ENCODE measurements at regions not wholly inside any gene's neighbourhood (a gene's known extent, or its start where the extent isn't known, plus 50 kb on each side); places are given as distances from the start of the nearest gene placed in this dataset.

DNA sequence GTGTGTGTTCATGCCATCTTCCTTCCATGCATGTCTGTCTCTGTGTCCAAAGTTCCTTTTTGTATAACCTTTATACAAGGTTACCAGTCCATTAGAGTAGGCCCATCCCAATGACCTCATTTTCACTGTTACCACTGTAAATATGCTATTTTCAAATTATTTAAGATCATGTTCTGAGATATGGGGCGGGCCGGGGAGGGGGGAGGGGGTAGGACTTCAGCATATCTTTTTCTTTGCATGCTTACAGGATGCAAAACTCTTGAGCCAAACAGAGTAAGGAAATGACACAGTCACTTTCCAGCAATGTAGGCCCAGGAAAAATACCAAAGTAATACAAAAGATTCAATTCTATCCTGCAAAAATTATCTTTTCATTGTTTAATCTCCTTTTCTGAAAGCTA is 124.1 kb upstream of the HNRNPA3 start:
- DNase-seq = no peak

DNA sequence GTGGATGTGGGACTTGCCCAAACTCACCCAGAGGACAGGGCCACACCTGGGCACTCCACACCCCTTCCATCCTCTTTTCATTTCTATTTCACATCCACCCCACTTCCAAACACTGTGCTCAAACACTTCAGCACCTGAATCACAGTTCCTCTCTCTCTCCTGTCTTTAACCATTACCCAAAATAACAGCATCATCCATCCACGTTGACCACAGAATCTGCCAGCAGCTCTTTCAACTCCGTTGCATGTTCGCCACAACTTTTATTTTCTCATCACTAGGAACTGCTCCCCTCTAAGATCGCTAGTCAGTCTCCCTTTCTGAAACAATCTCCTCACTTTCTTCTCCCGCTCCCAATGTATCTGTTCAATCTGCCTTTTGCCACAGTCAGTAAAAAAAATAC is 121.6 kb upstream of the HNRNPA3 start:
- DNase-seq = no peak

DNA sequence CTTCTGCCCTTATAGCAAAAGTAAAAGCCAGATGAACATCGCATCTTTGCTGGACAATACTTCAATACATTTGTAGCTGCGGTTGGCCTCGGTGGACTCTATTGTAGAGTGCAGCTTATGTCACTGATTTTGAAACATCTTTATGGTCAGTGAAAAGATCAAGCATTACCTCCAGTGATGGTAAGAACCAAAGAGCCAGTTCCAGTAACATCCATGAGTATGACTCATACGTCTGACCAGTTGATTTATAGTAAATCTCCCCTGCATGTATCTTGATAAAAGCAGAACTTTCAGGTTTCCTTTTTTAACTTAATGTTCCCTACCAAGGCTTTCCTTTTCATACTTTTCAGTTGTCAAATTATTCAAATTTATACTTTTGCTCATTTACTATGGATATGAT is 119.2 kb upstream of the HNRNPA3 start:
- no peak for DNase-seq

DNA sequence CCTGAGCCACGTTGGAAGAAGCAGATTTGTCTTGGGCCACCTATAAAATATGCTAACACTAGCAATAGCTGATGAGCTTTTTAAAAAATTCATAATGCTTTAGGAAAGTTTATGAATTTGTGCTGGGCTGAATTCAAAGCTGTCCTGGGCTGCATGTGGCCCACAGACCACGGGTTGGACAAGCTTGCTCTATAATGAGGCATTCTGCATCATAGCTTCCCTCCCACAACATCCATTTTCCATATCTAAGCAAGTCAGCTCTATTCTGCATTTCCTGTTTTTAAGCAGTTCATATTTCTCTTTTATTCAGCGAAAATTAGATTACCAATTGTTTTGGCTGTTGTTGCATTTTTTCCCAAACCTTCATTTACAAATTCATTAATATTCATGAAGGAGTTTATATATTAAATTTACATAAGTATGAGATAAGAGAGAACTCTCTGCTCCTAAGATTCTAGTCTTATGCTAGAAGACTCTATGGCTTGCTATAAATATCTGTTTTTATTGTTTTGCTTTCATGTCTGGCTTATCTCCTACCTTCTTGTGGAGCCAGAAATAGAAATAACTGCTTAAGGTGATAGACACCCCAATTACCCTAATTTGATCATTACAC is 114.5 kb upstream of the HNRNPA3 start:
- DNase-seq = peak; percentile 49

DNA sequence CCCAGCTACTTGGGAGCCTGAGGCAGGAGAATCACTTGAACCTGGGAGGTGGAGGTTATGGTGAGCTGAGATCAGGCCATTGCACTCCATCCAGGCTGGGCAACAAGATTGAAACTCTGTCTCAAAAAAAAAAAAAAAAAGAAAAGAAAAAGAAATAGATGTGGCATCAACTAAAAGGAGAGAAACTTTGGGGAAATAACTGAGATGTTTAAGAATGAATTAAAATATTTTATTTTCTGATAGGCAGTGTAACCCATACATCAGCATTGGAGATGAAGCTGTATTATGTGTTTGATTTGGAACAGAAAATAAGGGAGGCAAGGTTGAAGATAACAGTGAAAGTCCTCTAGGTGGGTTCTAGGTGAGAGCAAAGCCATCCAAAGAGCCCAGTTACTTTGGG is 110.7 kb upstream of the HNRNPA3 start:
- DNase-seq = no peak

DNA sequence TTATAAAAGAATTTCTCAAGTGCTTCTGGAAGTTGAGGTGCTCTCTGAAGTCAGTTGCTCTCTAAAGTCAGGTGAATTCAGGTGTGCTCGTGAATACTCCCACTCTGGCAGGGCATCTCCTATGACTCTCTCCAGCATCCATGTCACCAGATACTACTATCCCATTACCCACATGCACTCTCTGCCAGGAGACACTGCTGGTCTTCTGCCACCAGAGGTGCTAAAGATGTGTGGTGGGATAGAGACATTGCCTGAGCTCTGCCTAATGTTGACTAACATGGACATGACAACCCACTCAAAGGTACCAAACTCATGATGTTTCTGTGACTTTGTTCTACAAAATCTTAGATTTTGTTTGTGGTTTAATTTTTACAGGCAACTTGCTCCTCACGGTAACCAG is 106.4 kb upstream of the HNRNPA3 start:
- peak; percentile 24 for DNase-seq

DNA sequence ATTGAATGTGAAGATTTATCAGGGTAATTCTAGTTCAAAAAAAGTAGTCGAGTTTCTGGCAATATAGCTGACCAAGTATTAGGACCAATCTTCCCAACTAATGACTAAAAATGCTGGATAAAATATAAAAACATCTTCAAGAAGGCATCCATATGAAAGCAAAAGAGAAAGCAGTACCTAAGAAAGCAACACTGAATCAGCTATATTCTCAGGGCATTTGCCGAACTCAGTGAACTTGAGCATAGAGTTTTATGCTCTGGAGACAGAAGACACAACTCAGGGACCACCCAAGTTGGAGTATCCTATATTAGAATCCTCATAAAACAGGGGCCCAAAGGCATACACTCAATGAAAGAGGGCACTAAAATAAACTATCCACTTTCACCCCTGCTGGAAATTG is 103.7 kb upstream of the HNRNPA3 start:
- no peak for DNase-seq

DNA sequence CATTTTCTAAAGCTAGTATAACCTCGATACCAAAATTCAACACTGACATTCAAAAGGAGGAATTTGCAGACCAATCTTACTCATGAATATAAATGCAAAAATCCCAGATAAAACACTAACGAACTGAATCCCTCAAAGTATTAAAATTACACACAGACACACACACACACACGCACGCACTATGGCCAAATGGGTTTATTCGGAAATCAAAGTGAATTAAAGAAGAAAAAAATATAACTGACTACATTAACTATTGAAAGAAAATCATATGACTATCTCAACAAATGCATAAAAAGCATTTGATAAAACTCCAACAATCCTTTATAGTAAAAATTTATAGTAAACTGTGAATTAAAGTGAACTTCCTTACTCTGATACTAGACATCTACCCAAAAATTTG is 97.9 kb upstream of the HNRNPA3 start:
- DNase-seq = no peak

DNA sequence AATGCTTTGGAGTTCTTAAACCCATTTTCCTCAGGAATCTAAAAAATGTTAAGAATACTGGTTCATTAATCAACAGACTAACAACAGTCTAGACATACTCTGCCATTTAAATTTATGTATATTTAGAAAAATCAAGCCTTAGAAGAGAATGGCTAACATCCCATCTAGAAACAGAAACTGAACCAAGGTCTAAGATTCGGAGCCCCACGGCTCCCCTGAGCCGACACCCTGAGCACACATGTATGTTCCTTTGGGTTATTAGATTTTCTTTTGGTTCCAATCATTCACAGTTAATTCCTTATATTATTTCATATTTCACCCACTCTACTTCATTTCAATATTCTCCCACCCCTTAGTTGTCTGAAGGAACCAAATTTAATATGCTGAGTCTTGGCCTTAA is 94.8 kb upstream of the HNRNPA3 start:
- no peak for DNase-seq

DNA sequence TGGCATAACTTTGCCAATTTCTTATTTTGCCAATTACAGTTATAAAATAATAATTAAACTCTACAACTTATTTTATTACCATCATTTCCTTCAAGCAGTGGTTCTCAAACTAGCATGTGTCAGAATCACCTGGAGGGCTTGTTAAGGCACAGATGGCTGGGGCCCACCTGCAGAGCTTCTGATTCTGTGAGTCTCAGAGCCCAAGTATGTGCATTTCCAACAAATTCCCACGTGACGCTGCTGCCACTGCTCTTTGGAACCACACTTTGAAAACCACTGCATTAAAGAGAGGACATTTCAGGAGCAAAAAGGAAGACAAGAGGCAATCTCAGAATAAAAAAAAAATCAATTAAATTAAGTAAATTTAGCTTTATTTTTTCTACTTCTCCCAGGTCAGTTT is 94.0 kb upstream of the HNRNPA3 start:
- DNase-seq = no peak

DNA sequence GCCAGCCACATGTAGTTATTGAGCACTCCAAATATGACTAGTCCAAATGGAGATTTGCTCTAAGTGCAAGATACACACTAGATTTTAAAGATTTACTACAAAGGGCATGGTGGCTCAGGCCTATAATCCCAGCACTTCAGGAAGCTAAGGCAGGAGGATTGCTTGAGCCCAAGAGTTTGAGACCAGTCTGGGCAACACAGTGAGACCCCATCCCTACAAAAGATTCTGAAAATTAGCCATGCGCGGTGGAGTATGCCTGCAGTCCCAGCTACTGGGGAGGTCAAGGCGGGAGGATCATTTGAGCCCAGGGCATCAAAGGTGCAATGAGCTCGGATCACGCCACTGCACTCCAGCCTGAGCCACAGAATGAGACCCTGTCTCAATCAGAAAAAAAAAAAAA is 93.5 kb upstream of the HNRNPA3 start:
- no peak for DNase-seq

DNA sequence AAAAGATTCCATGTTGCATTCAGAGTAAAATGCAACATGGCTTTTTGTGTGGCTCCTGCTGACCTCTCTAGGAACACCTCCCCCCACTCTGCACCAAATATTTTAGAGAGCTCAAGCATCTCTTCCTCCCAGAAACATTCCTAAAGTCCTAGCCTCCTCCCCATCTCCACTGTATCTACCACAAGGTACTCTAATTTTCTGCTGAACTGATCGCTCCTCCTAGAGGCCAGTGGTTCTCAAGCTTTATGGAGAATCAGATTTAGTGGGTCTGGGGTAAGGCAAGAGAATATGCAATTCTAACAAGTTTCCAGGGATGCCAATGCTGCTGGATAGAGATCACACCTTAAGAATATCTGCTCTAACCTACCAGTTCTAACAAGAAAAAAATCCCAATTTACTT is 89.5 kb upstream of the HNRNPA3 start:
- no peak for DNase-seq

DNA sequence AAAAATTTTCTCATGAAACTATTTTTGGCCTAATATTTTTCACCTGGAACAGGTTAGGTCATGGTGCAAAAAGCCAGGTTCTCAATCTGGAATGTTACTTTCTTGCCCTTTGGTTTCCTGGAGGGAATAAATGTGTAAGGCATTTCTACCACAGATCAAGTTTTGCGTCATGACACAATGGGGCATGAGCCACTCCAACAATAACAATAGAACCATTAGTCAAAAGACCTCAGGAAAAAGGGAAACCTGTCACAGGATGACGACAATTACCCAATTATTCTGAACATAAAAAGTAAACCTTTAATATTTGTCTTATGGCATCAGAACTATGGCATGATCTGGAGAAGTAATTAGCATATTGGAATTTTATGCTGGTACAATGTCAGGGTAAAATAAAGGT is 88.2 kb upstream of the HNRNPA3 start:
- DNase-seq = no peak

DNA sequence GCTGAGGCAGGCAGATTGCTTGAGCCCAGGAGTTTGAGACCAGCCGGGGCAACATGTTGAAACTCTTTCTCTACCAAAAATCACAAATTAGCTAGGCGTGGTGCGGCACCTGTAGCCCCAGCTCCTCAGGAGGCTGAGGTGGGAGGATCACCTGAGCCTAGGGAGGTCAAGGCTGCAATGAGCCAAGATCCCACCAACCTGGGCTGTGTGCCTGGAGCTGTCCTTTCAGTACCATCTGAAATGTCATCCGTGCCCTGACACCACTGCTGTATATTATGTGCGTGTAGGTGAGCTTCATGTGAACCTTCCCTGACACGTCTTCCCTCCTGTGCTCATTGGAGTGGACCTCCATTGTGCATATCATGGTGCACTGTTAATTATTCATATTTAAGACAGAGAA is 84.8 kb upstream of the HNRNPA3 start:
- DNase-seq = no peak

DNA sequence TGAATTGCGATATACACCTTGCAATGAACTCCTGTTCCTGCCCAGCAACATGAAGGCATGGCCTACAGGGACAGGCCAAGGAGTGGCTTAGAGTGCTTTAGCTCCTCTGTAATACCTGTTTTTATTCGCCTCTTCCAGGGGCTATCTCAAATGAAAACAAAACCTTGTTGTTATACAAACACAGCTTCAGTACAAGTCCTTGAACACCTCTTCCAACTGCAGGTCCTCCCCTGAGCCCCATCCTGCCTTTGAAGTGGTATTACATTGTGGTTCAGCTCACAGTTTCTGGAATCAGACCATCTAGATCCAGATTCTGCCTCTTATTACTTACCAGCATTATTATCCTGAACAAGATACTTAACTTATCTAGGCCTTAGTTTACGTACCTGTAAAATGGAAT is 83.0 kb upstream of the HNRNPA3 start:
- DNase-seq = no peak

DNA sequence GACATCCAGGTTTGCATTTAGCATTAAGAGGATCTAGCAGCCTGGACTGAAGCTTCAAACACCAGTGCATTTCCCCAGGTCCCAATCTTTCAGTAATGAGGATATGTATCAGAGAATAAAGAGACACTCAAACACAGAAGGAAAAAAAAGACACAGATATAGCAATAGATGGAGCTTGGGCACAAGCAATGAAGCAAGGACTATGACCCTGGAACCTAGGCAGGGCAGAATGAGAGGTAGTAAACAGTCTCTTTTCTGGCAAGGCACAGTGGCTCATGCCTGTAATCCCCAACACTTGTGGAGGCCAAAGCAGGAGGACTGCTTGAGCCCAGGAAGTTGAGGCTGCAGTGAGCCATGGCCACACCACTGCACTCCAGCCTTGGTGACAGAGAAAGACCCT is 80.7 kb upstream of the HNRNPA3 start:
- no peak for DNase-seq

DNA sequence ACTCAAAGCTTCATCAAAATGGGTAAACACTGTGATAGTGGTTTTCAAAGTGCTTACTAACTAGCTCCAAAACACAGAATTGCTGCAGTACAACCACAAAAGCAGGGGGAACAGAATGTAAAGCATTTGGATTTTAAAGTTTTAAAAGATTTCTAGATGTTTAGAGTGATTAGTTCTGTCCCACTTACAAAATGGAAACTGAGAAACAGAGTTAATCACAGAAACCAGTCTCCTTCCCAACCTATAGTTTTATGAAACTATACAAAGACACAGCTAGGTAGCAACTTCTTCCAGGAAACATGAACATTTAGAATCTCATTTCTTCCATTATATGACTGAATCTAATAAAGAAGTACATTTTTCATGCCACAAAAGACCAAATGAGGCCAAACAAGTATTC is 73.8 kb upstream of the HNRNPA3 start:
- no peak for DNase-seq

DNA sequence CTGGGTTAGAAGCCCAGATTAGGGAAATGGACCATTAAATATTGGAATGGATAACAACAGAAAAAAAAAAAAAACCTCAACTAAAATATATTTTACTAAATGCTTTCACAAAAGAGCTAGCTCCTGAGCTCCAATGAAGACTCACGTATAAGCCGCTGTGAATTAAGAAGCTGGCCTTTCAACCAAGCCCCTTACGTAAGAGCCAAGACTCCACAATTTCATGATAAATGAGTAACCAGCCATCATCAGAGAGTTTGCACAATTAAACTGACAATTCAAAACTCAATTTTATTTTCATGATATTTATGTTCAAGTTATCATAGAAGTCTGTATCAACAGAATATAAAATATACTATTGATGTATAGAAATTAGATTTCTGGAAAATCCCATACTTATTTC is 70.7 kb upstream of the HNRNPA3 start:
- DNase-seq = no peak

DNA sequence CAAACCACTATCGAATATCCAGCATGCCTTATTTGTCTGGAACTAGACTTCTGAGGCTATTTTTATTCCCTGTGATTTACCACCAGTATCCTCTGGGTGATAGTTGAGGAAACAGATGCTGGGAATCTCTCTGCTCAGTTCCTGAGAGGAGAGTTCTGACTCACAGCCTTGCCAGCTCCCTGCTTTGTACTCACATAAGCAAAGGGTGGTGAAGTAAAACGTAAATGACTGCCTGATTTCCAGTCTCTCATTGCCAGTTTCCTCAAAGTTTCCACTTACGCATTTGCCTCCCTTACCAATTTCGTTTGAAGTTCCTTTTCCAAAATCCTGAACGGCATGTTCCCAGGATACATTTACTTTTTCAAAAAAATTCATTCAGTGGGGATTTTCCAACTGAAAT is 69.2 kb upstream of the HNRNPA3 start:
- DNase-seq = no peak

DNA sequence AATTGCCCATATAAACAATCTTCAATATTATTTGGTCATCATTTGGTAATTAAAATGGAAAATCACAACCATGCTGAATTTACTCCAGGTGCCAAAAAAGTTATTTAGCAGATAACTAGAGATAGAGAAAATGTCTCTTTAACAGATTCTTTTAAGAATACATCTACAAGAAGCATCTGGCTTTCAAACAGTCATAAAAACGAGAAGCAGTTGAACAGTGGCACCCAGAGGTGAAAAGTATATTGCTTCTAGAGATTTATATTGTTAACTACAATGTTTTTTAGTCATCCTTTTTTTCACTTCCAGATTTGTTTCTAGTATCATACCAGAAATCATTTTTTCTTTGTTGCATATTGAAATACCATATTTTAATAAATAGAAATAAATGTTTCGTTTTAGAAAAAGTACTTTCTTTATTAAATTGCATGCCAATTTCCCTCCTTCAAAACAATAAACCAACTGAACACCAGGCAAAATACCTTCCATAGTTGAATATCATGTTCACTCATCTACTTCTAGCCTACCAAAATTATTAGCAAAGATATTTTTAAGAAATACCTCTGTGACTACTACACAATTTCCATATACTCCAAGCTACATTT is 65.4 kb upstream of the HNRNPA3 start:
- DNase-seq = peak; percentile 84

DNA sequence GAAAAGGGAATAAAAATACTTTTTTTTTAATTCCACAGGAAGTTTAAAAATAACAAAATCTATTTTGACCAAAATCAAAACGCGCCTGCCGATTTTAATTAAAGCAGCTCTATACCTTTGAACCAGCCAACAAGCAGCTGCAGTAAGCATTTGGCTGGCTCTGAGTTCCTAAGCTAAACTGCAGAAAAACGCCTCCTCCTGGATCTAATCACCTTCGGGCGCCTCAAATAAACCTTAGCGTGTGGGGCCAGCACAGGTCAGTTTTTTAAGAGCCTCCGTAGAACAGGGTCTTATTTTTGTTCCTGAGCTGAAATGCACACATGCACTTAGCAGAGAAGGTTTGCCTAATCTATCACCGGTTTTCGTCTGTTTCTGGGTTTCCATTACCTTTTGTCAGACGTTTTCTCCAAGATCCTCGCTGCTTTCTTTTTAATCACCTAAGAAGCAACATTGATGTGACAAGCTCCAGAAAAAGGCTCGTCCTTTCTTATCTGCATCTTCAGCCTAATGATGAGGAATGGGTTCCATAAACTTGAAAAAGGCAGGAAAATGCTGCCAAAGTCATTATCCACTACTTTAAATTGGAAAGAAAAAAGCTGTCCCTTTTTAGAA is 64.7 kb upstream of the HNRNPA3 start:
- no peak for DNase-seq

DNA sequence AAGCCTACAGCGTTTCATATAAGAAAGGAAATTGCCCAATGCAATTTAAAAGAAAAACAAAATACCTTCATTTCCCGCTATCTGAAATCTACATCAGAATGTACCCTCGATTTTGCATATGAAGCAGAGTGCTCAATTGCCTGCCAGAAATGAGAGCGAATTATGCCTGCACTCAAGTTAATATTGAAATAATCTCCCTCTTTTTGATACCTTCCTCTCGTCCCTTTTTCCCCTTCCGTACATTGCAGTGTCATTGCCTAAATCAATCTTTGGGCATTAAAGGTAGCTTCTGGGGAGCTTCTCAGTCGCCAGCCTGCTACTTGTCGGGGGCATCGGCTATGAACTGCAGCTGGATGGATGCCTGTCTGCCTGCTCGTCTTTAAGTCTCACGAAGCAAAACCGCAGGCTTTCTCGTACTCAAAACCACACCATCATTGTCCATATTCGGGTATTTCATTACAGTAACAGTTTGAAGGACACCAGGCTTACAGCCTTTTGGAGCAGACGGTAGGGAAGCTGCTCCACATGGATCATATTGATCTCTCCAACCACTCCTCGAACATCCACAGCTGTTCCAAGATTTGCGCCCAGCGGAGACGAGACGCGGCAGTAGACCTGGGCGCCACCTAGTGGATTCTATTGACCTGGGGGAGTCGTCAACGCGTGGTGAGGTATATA is 64.0 kb upstream of the HNRNPA3 start:
- peak; percentile 86 for DNase-seq

DNA sequence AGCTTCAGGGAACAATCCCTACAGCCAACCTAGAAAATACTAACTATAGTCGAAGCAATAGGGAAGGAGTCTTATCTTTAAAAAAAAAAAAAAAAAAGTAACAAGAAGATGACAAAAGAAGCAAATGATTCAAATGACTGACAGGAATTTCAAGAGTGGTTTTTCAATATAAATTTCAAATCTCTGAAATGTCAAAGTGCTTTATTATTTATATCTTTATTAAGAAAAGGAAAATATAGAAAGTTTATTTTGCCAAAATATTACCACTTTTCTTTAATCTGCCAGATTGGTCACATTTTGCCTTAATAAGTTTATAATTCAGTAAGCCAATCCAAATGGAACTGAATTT is 63.5 kb upstream of the HNRNPA3 start:
- no peak for DNase-seq

DNA sequence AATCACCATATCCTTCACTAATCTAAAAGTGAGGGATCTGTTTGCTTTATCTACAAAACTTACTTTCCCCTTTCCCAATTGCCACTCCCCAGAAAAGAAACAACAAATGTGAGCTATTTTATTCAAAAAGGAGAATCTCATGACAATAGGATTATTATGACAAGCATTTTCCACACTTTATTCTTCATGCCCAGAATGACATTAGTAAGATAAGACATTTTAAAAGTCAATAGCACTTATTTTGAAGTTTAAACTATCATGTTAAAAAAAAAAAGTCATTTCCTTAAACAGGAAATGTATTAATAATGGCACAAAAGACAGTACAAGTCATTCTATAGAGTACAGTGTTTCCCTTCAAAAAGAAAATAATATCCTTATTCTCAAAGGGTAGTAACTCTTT is 58.8 kb upstream of the HNRNPA3 start:
- no peak for DNase-seq

DNA sequence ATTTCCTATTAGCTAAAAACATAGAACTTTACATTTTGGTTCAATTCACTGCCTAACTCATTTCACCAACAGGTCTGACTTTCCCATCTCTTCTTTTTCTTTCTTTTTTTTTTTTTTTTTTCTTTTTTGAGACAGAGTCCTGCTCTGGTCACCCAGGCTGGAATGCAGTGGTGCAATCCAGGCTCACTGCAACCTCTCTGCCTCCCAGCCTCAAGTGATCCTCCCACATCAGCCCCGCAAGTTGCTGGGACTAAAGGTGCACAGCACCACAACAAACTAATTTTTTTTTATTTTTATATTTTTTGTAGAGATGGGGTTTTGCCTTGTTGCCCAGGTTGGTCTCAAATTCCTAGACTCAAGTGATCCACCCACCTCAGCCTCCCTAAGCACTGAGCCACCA is 57.8 kb upstream of the HNRNPA3 start:
- DNase-seq = no peak

All from hematopoietic multipotent progenitor cell treated with erythropoietin and hydrocortisone succinate and interleukin-3 and kit ligand, for 4 days (in vitro differentiated cells).